Neural cell (in vitro differentiated cells): ENCODE measurements at regions not wholly inside any gene's neighbourhood (a gene's known extent, or its start where the extent isn't known, plus 50 kb on each side); places are given as distances from the start of the nearest gene placed in this dataset.

Experiments used
- H2AFZ ChIP-seq: fragments of 200-600, 300-800 bp; sonication (generic), shearing (Covaris generic); 2 replicates; pipeline ENCODE4 v1.6.0; 2014; ENCODE audit warnings: low read depth, mild to moderate bottlenecking, antibody characterized with exemption, low read length, moderate library complexity
- H3F3A ChIP-seq: fragments of 200-600 bp; shearing (Covaris generic); 2 replicates; pipeline ENCODE4 v1.6.1; 2016; ENCODE audit warnings: mild to moderate bottlenecking, moderate library complexity, mixed read lengths, antibody characterized with exemption, low read length; ENCODE audit not compliant: insufficient read depth, poor library complexity, severe bottlenecking
- H3K27ac ChIP-seq: fragments of 200-600, 300-800 bp; sonication (generic), shearing (Covaris generic); 2 replicates; pipeline ENCODE4 v1.5.1; 2014; ENCODE audit warnings: mild to moderate bottlenecking, low read length, moderate library complexity
- H3K27me3 ChIP-seq: fragments of 300-800, 200-600 bp; sonication (generic), shearing (Covaris generic); 2 replicates; pipeline ENCODE4 v1.6.0; 2014; ENCODE audit warnings: mild to moderate bottlenecking, low read depth, low read length, moderate library complexity; ENCODE audit not compliant: insufficient read depth
- H3K36me3 ChIP-seq: fragments of 300-800, 200-600 bp; sonication (generic), shearing (Covaris generic); 2 replicates; pipeline ENCODE4 v1.5.1; 2014; ENCODE audit warnings: mild to moderate bottlenecking, antibody characterized with exemption, low read length, moderate library complexity; ENCODE audit not compliant: insufficient read depth
- H3K4me2 ChIP-seq: fragments of 300-800, 200-600 bp; sonication (generic), shearing (Covaris generic); 2 replicates; pipeline ENCODE4 v1.6.0; 2014; ENCODE audit warnings: mild to moderate bottlenecking, low read length
- H3K4me3 ChIP-seq: fragments of 300-800, 200-600 bp; sonication (generic), shearing (Covaris generic); 2 replicates; pipeline ENCODE4 v1.5.1; 2014; ENCODE audit warnings: mild to moderate bottlenecking, low read length, moderate library complexity
- H3K79me2 ChIP-seq: fragments of 200-600 bp; shearing (Covaris generic); replicated peaks from 2 replicates; pipeline ENCODE4 v1.6.0; 2014; ENCODE audit warnings: mild to moderate bottlenecking, low read length, moderate library complexity; ENCODE audit not compliant: insufficient read depth
- H3K9ac ChIP-seq: fragments of 300-800, 200-600 bp; sonication (generic), shearing (Covaris generic); 2 replicates; pipeline ENCODE4 v1.6.1; 2016; ENCODE audit warnings: mild to moderate bottlenecking, low read length, mixed read lengths
- H3K9me2 ChIP-seq: fragments of 200-600 bp; shearing (Covaris generic); 2 replicates; pipeline ENCODE4 v1.6.1; 2016; ENCODE audit warnings: mild to moderate bottlenecking, low read length, mixed read lengths; ENCODE audit not compliant: insufficient read depth
- H3K9me3 ChIP-seq: fragments of 200-600, 300-800 bp; sonication (generic), shearing (Covaris generic); 2 replicates; pipeline ENCODE4 v1.6.1; 2016; ENCODE audit warnings: mild to moderate bottlenecking, mixed run types, low read length, moderate library complexity, mixed read lengths
- H4K20me1 ChIP-seq: fragments of 200-600 bp; shearing (Covaris generic); 2 replicates; pipeline ENCODE4 v1.6.1; 2016; ENCODE audit warnings: mild to moderate bottlenecking, mixed run types; ENCODE audit not compliant: insufficient read depth
- CTCF ChIP-seq: fragments of 450-650 bp; IDR thresholded peaks from 2 replicates; pipeline ENCODE4 v1.5.1; 2014; ENCODE audit warnings: antibody characterized with exemption, mild to moderate bottlenecking, moderate library complexity; ENCODE audit not compliant: poor library complexity, severe bottlenecking
- EP300 ChIP-seq: fragments of 450-650 bp; conservative IDR thresholded peaks from 2 replicates; pipeline ENCODE4 v1.6.1; 2014; ENCODE audit warnings: antibody characterized with exemption, mild to moderate bottlenecking, moderate library complexity; ENCODE audit not compliant: poor library complexity, severe bottlenecking
- EZH2 ChIP-seq: fragments of 200-600, 300-800 bp; shearing (Covaris generic), sonication (generic); IDR thresholded peaks from 2 replicates; pipeline ENCODE4 v1.6.1; 2014; ENCODE audit warnings: antibody characterized with exemption, low read length, borderline replicate concordance, mild to moderate bottlenecking; ENCODE audit not compliant: insufficient read depth, poor library complexity, severe bottlenecking
- MXI1 ChIP-seq: fragments of 450-650 bp; conservative IDR thresholded peaks from 2 replicates; pipeline ENCODE4 v1.6.1; 2014; ENCODE audit warnings: antibody characterized with exemption, mild to moderate bottlenecking; ENCODE audit not compliant: poor library complexity, severe bottlenecking
- POLR2AphosphoS5 ChIP-seq: IDR thresholded peaks from 2 replicates; pipeline ENCODE4 v1.6.1; 2012
- RAD21 ChIP-seq: fragments of 450-650 bp; conservative IDR thresholded peaks from 2 replicates; pipeline ENCODE4 v1.6.1; 2014; ENCODE audit warnings: antibody characterized with exemption, mild to moderate bottlenecking, moderate library complexity
- REST ChIP-seq: IDR thresholded peaks from 2 replicates; pipeline ENCODE4 v1.6.1; 2012; ENCODE audit warnings: borderline replicate concordance
- SMC3 ChIP-seq: fragments of 450-650 bp; conservative IDR thresholded peaks from 2 replicates; pipeline ENCODE4 v1.6.1; 2014; ENCODE audit warnings: antibody characterized with exemption, mild to moderate bottlenecking, moderate library complexity; ENCODE audit not compliant: poor library complexity
- TAF1 ChIP-seq: IDR thresholded peaks from 2 replicates; pipeline ENCODE4 v1.6.1; 2012; ENCODE audit warnings: low read depth

GRCh38 chr20:16203096-16203495 is 370.2 kb downstream of the KIF16B start:
- Histone ChIP-seq H3K9me2 (no peaks in the 10 kb centered on the region), H3F3A (no peaks in the 10 kb centered on the region), H3K9ac (no peak overlapping the region), H4K20me1 (no peaks in the 10 kb centered on the region), H3K9me3 (no peaks in the 10 kb centered on the region), H3K27me3 (no peaks in the 10 kb centered on the region), H3K27ac (no peak overlapping the region), H3K79me2 (no peaks in the 10 kb centered on the region), H3K4me2 (no peak overlapping the region), H3K4me3 (no peak overlapping the region), H2AFZ (no peak overlapping the region), H3K36me3 (no peaks in the 10 kb centered on the region)
- no peak for TF ChIP-seq SMC3
- no peak for TF ChIP-seq EP300
- TF ChIP-seq CTCF: no peak
- TF ChIP-seq POLR2AphosphoS5: no peak
- no peak for TF ChIP-seq RAD21
- TF ChIP-seq EZH2: no peak
- TF ChIP-seq TAF1: no peak
- no peak for TF ChIP-seq REST
- TF ChIP-seq MXI1: no peak

GRCh38 chr20:16201191-16201590 is 372.1 kb downstream of the KIF16B start:
- Histone ChIP-seq H3K79me2 (no peaks in the 10 kb centered on the region), H3K36me3 (no peaks in the 10 kb centered on the region), H2AFZ (no peak overlapping the region), H3K9me3 (no peaks in the 10 kb centered on the region), H3F3A (no peaks in the 10 kb centered on the region), H3K27me3 (no peaks in the 10 kb centered on the region), H3K27ac (no peak overlapping the region), H3K4me3 (no peak overlapping the region), H3K4me2 (no peak overlapping the region), H3K9ac (no peak overlapping the region), H4K20me1 (no peaks in the 10 kb centered on the region), H3K9me2 (no peaks in the 10 kb centered on the region)
- TF ChIP-seq RAD21 (no peak), SMC3 (no peak), REST (no peak), EP300 (no peak), MXI1 (no peak), EZH2 (no peak), POLR2AphosphoS5 (no peak), TAF1 (no peak), CTCF (no peak)
